ENCODE measurements at regions not wholly inside any gene's neighbourhood (a gene's known extent, or its start where the extent isn't known, plus 50 kb on each side); places are given as distances from the start of the nearest gene placed in this dataset.

- H3K4me1 Mint-ChIP-seq, result no peaks in the 10 kb centered on the region
- 100% methylated on average over 3 of the region's 4 CpGs for WGBS (ENCODE audit: insufficient coverage)
Measured at GRCh38 chr13:61039302-61039701, 376.3 kb downstream of the PCDH20 start.

DNA sequence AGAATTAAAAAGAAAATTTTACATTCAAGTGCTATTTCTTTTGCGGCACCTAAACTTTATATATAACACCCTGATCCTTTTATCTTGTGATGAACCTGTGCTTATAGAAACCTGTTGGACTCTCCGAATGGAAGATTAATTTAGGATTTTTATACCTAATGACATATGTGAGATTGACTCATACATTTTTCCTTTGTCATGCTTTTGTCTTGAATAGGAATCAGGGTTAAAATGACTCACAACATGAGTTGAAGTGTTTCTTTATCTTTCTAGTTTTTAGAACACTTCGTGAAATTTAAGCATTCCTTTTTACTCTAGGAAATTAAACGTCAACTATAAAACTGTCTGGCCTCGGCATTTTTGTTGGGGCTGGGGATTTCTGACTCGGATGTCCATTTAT is 378.9 kb downstream of the PCDH20 start:
- H3K9me3 ChIP-seq (ENCODE audit: control insufficient read depth, insufficient read depth, low read length), result peaks cover 5% of the 10 kb centered on the region
- H3K27me3 ChIP-seq (ENCODE audit: control insufficient read depth, insufficient read depth, low read length), result no peaks in the 10 kb centered on the region
- Mint-ChIP-seq H3K4me3 (no peak overlapping the region), H3K27me3 (ENCODE audit: low read depth in 2 of 2) (no peaks in the 10 kb centered on the region), H3K4me1 (no peaks in the 10 kb centered on the region), H3K36me3 (peaks cover 6% of the 10 kb centered on the region), H3K9me3 (peaks cover 10 to 32% of the 10 kb centered on the region in 2 donors), H3K27ac (no peak overlapping the region)
- 96% methylated on average over 3 of the region's 6 CpGs for WGBS (ENCODE audit: insufficient coverage)
- intact Hi-C loops (cut with micrococcal nuclease), result no loop called here
- H3K36me3 ChIP-seq (ENCODE audit: control insufficient read depth, insufficient read depth, low read length), result no peaks in the 10 kb centered on the region
- H3K4me3 ChIP-seq (ENCODE audit: low read length), result no peak overlapping the region
- H3K4me1 ChIP-seq (ENCODE audit: control insufficient read depth, insufficient read depth, low read length), result no peaks in the 10 kb centered on the region
- ATAC-seq (no peak), DNase-seq (no peak)
- H3K27ac ChIP-seq (ENCODE audit: low read length), result no peak overlapping the region
- TF ChIP-seq, protein P1, sequence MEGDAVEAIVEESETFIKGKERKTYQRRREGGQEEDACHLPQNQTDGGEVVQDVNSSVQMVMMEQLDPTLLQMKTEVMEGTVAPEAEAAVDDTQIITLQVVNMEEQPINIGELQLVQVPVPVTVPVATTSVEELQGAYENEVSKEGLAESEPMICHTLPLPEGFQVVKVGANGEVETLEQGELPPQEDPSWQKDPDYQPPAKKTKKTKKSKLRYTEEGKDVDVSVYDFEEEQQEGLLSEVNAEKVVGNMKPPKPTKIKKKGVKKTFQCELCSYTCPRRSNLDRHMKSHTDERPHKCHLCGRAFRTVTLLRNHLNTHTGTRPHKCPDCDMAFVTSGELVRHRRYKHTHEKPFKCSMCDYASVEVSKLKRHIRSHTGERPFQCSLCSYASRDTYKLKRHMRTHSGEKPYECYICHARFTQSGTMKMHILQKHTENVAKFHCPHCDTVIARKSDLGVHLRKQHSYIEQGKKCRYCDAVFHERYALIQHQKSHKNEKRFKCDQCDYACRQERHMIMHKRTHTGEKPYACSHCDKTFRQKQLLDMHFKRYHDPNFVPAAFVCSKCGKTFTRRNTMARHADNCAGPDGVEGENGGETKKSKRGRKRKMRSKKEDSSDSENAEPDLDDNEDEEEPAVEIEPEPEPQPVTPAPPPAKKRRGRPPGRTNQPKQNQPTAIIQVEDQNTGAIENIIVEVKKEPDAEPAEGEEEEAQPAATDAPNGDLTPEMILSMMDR (IDR thresholded peaks at IDR 0.05), result no peak

More at GRCh38 chr13:61039302-61039701, 376.3 kb downstream of the PCDH20 start:
- no peak for DNase-seq
- ATAC-seq, result no peak
- no peak overlapping the region for H3K27ac ChIP-seq (ENCODE audit: low read length)
- Mint-ChIP-seq H3K9me3 (peaks cover 8 to 39% of the 10 kb centered on the region in 2 donors), H3K4me3 (no peak overlapping the region), H3K27me3 (ENCODE audit: low read depth in 2 of 2) (no peaks in the 10 kb centered on the region), H3K36me3 (peaks cover 18% of the 10 kb centered on the region), H3K27ac (no peak overlapping the region)
- no peak overlapping the region for H3K4me3 ChIP-seq (ENCODE audit: low read length)
- no peaks in the 10 kb centered on the region for H3K4me1 ChIP-seq (ENCODE audit: control insufficient read depth, insufficient read depth, low read length)
- H3K27me3 ChIP-seq (ENCODE audit: control insufficient read depth, insufficient read depth, low read length), result no peaks in the 10 kb centered on the region
- TF ChIP-seq, protein P1 (IDR thresholded peaks at IDR 0.05), result no peak
- no peaks in the 10 kb centered on the region for H3K36me3 ChIP-seq (ENCODE audit: control insufficient read depth, insufficient read depth, low read length)
- intact Hi-C loops (cut with micrococcal nuclease), result no loop called here
- peaks cover 5% of the 10 kb centered on the region for H3K9me3 ChIP-seq (ENCODE audit: control insufficient read depth, insufficient read depth, low read length)

DNA sequence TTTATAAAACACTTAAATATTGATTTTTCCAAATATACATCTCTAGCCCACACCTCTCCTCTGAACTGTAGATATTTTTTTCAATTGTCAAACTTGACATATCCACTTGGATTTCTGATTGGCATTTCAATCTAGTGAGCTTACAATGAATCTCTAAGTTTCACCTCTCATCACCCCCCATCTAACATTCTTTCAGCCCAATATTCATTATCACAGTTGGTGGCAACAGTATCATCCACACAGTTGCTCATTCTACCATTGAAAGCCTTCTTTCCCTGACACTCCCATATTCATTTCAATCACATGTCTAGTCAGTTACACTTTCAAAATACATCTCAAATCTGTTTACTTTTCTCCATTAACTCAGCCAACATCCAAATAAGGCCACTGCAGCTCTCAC is 385.2 kb downstream of the PCDH20 start:
- no peaks in the 10 kb centered on the region for H3K4me1 ChIP-seq (ENCODE audit: control insufficient read depth, insufficient read depth, low read length)
- no peak overlapping the region for H3K4me3 Mint-ChIP-seq
- H3K36me3 Mint-ChIP-seq, result no peaks in the 10 kb centered on the region
- no peaks in the 10 kb centered on the region for H3K27me3 Mint-ChIP-seq (ENCODE audit: low read depth in 2 of 2)
- no peaks in the 10 kb centered on the region for H3K36me3 ChIP-seq (ENCODE audit: control insufficient read depth, insufficient read depth, low read length)
- H3K4me3 ChIP-seq (ENCODE audit: low read length), result no peak overlapping the region
- no peak overlapping the region for H3K27ac ChIP-seq (ENCODE audit: low read length)
- no peak for ATAC-seq
- no peaks in the 10 kb centered on the region for H3K27me3 ChIP-seq (ENCODE audit: control insufficient read depth, insufficient read depth, low read length)
- H3K9me3 Mint-ChIP-seq, result peaks cover 14 to 19% of the 10 kb centered on the region in 2 donors
- TF ChIP-seq, protein P1 (IDR thresholded peaks at IDR 0.05), result no peak
- H3K27ac Mint-ChIP-seq, result no peak overlapping the region
- no peaks in the 10 kb centered on the region for H3K4me1 Mint-ChIP-seq
- no peaks in the 10 kb centered on the region for H3K9me3 ChIP-seq (ENCODE audit: control insufficient read depth, insufficient read depth, low read length)
- DNase-seq, result no peak
- intact Hi-C loops (cut with micrococcal nuclease), result no loop called here

DNA sequence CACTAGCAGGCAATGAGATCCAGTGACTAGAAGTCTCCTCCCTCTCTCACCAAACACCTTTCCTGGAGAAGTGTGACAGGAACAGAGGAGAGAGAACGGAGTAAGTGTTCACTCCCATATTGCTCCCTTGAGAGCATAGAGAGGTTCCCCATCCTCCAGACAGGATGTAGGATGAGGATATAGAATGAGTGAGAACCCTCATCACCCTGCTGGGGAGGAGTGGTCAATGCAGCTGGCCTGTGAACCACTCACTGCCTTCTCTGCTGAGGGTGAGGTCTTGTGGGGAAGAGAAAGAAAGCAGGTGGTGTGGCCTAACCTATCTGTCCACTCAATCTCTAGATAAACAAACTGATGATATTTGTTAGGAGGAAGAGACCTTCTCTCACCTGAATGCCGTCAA is 386.6 kb downstream of the PCDH20 start:
- H3K27me3 ChIP-seq (ENCODE audit: control insufficient read depth, insufficient read depth, low read length), result no peaks in the 10 kb centered on the region
- TF ChIP-seq, protein P1 (IDR thresholded peaks at IDR 0.05), result no peak
- Mint-ChIP-seq H3K27ac (no peak overlapping the region), H3K4me1 (no peaks in the 10 kb centered on the region), H3K9me3 (peaks cover 14 to 18% of the 10 kb centered on the region in 2 donors), H3K27me3 (ENCODE audit: low read depth in 2 of 2) (no peaks in the 10 kb centered on the region), H3K36me3 (no peaks in the 10 kb centered on the region), H3K4me3 (no peak overlapping the region)
- H3K36me3 ChIP-seq (ENCODE audit: control insufficient read depth, insufficient read depth, low read length), result no peaks in the 10 kb centered on the region
- H3K9me3 ChIP-seq (ENCODE audit: control insufficient read depth, insufficient read depth, low read length), result no peaks in the 10 kb centered on the region
- ATAC-seq, result no peak
- H3K4me1 ChIP-seq (ENCODE audit: control insufficient read depth, insufficient read depth, low read length), result no peaks in the 10 kb centered on the region
- DNase-seq, result no peak
- no CpG with 5 or more reads among the region's 2 CpGs for WGBS (ENCODE audit: insufficient coverage)
- no peak overlapping the region for H3K4me3 ChIP-seq (ENCODE audit: low read length)
- intact Hi-C loops (cut with micrococcal nuclease), result no loop called here
- H3K27ac ChIP-seq (ENCODE audit: low read length), result no peak overlapping the region

All from natural killer cell (primary cell).